ENCODE measurements at regions not wholly inside any gene's neighbourhood (a gene's known extent, or its start where the extent isn't known, plus 50 kb on each side); places are given as distances from the start of the nearest gene placed in this dataset.
A peak's percentile ranks its signal among the peaks of the same experiment; 100 is the strongest.
"Not testable (repeated sequence)": the region's sequence is repeated elsewhere in the genome, so short reads cannot be mapped to it uniquely, and the experiment has no call there.

DNA sequence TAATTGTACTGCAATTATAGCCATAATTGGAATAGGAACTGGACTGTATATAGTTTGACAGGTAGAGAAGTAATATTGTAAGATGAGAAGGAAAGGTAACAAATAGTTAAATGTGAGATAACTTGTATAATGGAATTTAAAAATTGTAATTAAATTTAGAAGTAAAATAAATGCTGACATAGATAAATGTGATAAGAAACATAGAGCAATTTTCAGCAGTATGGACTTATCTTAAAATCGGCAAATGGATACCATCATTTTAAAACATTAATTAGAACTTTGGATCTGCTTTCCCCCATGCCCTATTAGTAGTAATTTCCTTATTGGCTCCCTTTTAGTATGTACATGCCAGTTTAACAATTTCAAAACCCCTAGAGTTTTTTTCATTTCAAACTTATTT lies 274.8 kb upstream of the ZNG1F start:
- not testable (repeated sequence) for DNase-seq (ENCODE audit: low read depth); H3K4me3 ChIP-seq (ENCODE audit: low read depth, low read length)

DNA sequence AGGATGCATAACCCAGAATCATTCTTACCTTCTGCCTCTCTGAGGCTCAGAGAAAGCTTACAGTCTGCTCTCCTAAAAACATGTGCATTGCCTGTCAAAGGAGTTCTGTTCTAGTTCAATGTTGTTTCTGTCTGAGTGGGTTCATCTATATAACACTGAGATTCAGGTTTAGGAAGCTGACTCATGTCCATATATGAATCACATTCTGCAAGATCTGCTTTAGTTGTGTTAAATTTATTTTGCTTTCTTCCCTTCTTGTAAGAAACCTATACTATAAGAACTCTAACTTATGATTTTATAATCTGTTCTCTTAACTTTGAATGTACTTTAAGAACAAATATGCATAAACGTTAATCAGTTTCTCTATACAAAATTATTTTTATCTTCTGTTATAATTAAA lies 269.3 kb upstream of the ZNG1F start:
- peak; percentile 16 for DNase-seq (ENCODE audit: low read depth)
- not testable (repeated sequence) for H3K4me3 ChIP-seq (ENCODE audit: low read depth, low read length)

Measured in fibroblast of the aortic adventitia (primary cell).